OCI-LY7 (cell line): ENCODE measurements at regions not wholly inside any gene's neighbourhood (a gene's known extent, or its start where the extent isn't known, plus 50 kb on each side); places are given as distances from the start of the nearest gene placed in this dataset.
"Not testable (repeated sequence)": the region's sequence is repeated elsewhere in the genome, so short reads cannot be mapped to it uniquely, and the experiment has no call there.

ENCODE experiments used
- BruUV-seq: library from RNA; stranded (reverse); fragments of 400-500 nt; replicated peaks from 2 replicates; lab custom pipeline; 2021; lab: Mats Ljungman, UMichigan
- CTCF ChIA-PET: fragments of 300-600 bp; sonication (Branson Sonifier 250); formaldehyde crosslinking; loops from one replicate; lab custom pipeline; 2022; ENCODE audit warnings: antibody characterized with exemption; ENCODE audit not compliant: unreplicated experiment; lab: Charles Lee
- POLR2A ChIA-PET: fragments of 300-600 bp; sonication (Branson Sonifier 250); formaldehyde crosslinking; loops from one replicate; lab custom pipeline; 2022; ENCODE audit warnings: antibody characterized with exemption; lab: Charles Lee
- DNase-seq: peaks from one replicate; pipeline ENCODE4 v3.0.0-alpha.2; 2015; ENCODE audit warnings: low spot score
- H2AFZ ChIP-seq: fragments of 200-600 bp; sonication (generic), shearing (Covaris generic); 2 replicates; pipeline ENCODE4 v1.6.1; 2014; ENCODE audit warnings: mild to moderate bottlenecking, antibody characterized with exemption, low read length, moderate library complexity
- H3K27ac ChIP-seq: fragments of 200-600 bp; sonication (generic); 2 replicates; pipeline ENCODE4 v1.5.1; 2014; ENCODE audit warnings: mixed run types, low read depth, mild to moderate bottlenecking, moderate library complexity, low read length, inconsistent platforms; ENCODE audit not compliant: poor library complexity, severe bottlenecking
- H3K36me3 ChIP-seq: fragments of 200-600 bp; sonication (generic); 2 replicates; pipeline ENCODE4 v1.6.1; 2014; ENCODE audit warnings: mild to moderate bottlenecking, antibody characterized with exemption, low read length, moderate library complexity, mixed read lengths; ENCODE audit not compliant: insufficient read depth
- H3K4me1 ChIP-seq: fragments of 200-600 bp; sonication (generic); 2 replicates; pipeline ENCODE4 v1.5.1; 2014; ENCODE audit warnings: mild to moderate bottlenecking, low read length; ENCODE audit not compliant: insufficient read depth, poor library complexity, severe bottlenecking
- H3K4me2 ChIP-seq: fragments of 200-600 bp; sonication (generic); 2 replicates; pipeline ENCODE4 v1.6.1; 2014; ENCODE audit warnings: mild to moderate bottlenecking, low read length
- H3K4me3 ChIP-seq: fragments of 200-600 bp; sonication (generic); 2 replicates; pipeline ENCODE4 v1.5.1; 2014; ENCODE audit warnings: mild to moderate bottlenecking, low read depth, low read length; ENCODE audit not compliant: poor library complexity, severe bottlenecking
- H3K79me2 ChIP-seq: fragments of 200-600 bp; sonication (generic); 2 replicates; pipeline ENCODE4 v1.6.1; 2016; ENCODE audit warnings: low read depth, mild to moderate bottlenecking, low read length, moderate library complexity, mixed read lengths; ENCODE audit not compliant: insufficient read depth
- H3K9me2 ChIP-seq: fragments of 200-600 bp; sonication (generic); 2 replicates; pipeline ENCODE4 v1.6.1; 2016; ENCODE audit warnings: mild to moderate bottlenecking, low read length, mixed read lengths; ENCODE audit not compliant: insufficient read depth
- H3K9me3 ChIP-seq: fragments of 200-600 bp; sonication (generic); 2 replicates; pipeline ENCODE4 v1.6.1; 2014; ENCODE audit warnings: mild to moderate bottlenecking, mixed run types, low read length, mixed read lengths
- H4K20me1 ChIP-seq: fragments of 200-600 bp; sonication (generic); 2 replicates; pipeline ENCODE4 v1.6.1; 2014; ENCODE audit warnings: mild to moderate bottlenecking, antibody characterized with exemption, low read length, moderate library complexity, mixed read lengths; ENCODE audit not compliant: insufficient read depth
- EZH2phosphoT487 ChIP-seq: fragments of 200-600 bp; sonication (generic); IDR thresholded peaks from 2 replicates; pipeline ENCODE4 v1.6.1; 2018; ENCODE audit warnings: low read depth, borderline replicate concordance, mild to moderate bottlenecking, mixed run types, antibody characterized with exemption, low read length, moderate library complexity, mixed read lengths
- intact Hi-C: fragments of 100-400 bp; cut with micrococcal nuclease; formaldehyde crosslinking; loops from one replicate; pipeline ENCODE4 v1.10.0; 2022; ENCODE audit not compliant: unreplicated experiment
- TF ChIP-seq, protein P1 (sequence below): fragments of 200-600 bp; sonication (generic); conservative IDR thresholded peaks from 2 replicates; pipeline ENCODE4 v1.5.1; 2014; ENCODE audit warnings: mild to moderate bottlenecking, antibody characterized with exemption, low read length, moderate library complexity, mixed read lengths

DNA sequence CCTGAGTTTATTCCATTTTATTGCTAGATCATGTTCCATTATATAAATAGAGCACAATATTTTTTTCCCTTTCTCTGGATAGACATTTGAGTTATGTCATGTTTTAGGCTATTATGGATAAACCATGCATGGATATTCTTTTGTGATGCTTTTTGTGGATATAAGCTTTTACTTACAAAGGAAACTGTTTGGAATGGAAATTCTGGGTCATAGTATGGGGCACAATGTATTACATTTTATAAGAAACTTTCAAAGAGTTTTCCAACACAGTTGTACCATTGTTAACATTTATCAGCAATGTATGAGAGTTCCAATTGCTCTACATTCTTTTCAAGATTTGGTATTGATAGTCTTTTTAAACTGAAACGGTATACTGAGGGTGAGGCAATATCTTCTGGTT is 749.4 kb downstream of the SOCS6 start:
- Histone ChIP-seq H3K4me2 (no peak overlapping the region), H3K4me3 (no peak overlapping the region), H4K20me1 (no peaks in the 10 kb centered on the region), H3K9me2 (no peaks in the 10 kb centered on the region), H3K9me3 (no peaks in the 10 kb centered on the region), H3K36me3 (no peaks in the 10 kb centered on the region), H3K4me1 (no peaks in the 10 kb centered on the region), H3K79me2 (no peaks in the 10 kb centered on the region), H2AFZ (no peak overlapping the region), H3K27ac (no peak overlapping the region)
- no peak for TF ChIP-seq EZH2phosphoT487
- TF ChIP-seq, protein P1, sequence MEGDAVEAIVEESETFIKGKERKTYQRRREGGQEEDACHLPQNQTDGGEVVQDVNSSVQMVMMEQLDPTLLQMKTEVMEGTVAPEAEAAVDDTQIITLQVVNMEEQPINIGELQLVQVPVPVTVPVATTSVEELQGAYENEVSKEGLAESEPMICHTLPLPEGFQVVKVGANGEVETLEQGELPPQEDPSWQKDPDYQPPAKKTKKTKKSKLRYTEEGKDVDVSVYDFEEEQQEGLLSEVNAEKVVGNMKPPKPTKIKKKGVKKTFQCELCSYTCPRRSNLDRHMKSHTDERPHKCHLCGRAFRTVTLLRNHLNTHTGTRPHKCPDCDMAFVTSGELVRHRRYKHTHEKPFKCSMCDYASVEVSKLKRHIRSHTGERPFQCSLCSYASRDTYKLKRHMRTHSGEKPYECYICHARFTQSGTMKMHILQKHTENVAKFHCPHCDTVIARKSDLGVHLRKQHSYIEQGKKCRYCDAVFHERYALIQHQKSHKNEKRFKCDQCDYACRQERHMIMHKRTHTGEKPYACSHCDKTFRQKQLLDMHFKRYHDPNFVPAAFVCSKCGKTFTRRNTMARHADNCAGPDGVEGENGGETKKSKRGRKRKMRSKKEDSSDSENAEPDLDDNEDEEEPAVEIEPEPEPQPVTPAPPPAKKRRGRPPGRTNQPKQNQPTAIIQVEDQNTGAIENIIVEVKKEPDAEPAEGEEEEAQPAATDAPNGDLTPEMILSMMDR: no peak
- DNase-seq: no peak
- BruUV-seq: no TSS peak
- ChIA-PET CTCF (no interaction called here), POLR2A (no interaction called here)
- intact Hi-C loops: no loop called here

GRCh38 chr18:71036783-71037182 is 747.9 kb downstream of the SOCS6 start:
- Histone ChIP-seq H3K4me1 (no peaks in the 10 kb centered on the region), H3K36me3 (no peaks in the 10 kb centered on the region), H3K79me2 (no peaks in the 10 kb centered on the region), H4K20me1 (no peaks in the 10 kb centered on the region), H3K4me2 (no peak overlapping the region), H3K4me3 (no peak overlapping the region), H3K9me2 (no peaks in the 10 kb centered on the region), H3K27ac (no peak overlapping the region), H2AFZ (no peak overlapping the region), H3K9me3 (no peaks in the 10 kb centered on the region)
- BruUV-seq: no TSS peak
- POLR2A ChIA-PET: no interaction called here
- no peak for TF ChIP-seq EZH2phosphoT487
- TF ChIP-seq, protein P1: no peak
- intact Hi-C loops: no loop called here
- CTCF ChIA-PET: no interaction called here
- no peak for DNase-seq

DNA sequence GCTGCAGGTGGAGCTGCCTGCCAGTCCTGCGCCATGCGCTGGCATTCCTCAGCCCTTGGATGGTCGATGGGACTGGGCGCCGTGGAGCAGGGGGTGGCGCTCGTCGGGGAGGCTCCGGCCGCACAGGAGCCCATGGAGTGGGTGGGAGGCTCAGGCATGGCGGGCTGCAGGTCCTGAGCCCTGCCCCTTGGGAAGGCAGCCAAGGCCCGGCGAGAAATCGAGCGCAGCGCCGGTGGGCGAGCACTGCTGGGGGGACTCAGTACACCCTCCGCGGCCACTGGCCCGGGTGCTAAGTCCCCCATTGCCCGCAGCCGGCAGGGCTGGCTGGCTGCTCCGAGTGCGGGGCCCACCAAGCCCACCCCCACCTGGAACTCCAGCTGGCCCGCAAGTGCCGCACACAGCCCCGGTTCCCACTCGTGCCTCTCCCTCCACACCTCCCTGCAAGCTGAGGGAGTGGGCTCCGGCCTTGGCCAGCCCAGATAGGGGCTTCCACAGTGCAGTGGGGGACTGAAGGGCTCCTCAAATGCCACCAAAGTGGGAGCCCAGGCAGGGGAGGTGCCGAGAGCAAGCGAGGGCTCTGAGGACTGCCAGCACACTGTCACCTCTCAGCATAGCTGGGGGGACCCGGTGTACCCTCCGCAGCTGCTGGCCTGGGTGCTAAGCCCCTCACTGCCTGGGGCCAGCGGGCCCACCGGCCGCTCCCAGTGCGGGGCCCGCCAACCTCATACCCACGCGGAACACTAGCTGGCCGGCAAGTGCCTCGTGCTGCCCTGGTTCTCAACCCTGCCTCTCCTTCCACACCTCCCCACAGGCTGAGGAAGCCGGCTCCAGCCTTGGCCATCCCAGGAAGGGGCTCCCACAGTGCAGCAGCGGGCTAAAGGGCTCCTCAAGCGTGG is 742.7 kb downstream of the SOCS6 start:
- H3K4me3 ChIP-seq, BruUV-seq, H3K4me2 ChIP-seq, H4K20me1 ChIP-seq, H3K9me3 ChIP-seq, H3K4me1 ChIP-seq, H2AFZ ChIP-seq, H3K9me2 ChIP-seq, CTCF ChIA-PET, H3K27ac ChIP-seq, H3K79me2 ChIP-seq, DNase-seq, H3K36me3 ChIP-seq, intact Hi-C loops: not testable (repeated sequence)
- POLR2A ChIA-PET: interaction anchor here (0.6 kb wide), 1 partner anchor 950 kb away, joined by 3 read pairs; no protein-coding TSS in a partner anchor

- H3K9me2 ChIP-seq, intact Hi-C loops, H3K4me2 ChIP-seq, H3K4me1 ChIP-seq, DNase-seq, H2AFZ ChIP-seq, H4K20me1 ChIP-seq, H3K9me3 ChIP-seq, BruUV-seq, CTCF ChIA-PET, POLR2A ChIA-PET, H3K27ac ChIP-seq, H3K36me3 ChIP-seq, H3K79me2 ChIP-seq, H3K4me3 ChIP-seq: not testable (repeated sequence)
Measured at GRCh38 chr18:71030085-71030484, 741.2 kb downstream of the SOCS6 start.
